SH-SY5Y (cell line): ENCODE measurements at regions not wholly inside any gene's neighbourhood (a gene's known extent, or its start where the extent isn't known, plus 50 kb on each side); places are given as distances from the start of the nearest gene placed in this dataset.

Source experiments
- GATA2 ChIP-seq: IDR thresholded peaks from 2 replicates; pipeline ENCODE4 v1.6.1; 2011; ENCODE audit warnings: mild to moderate bottlenecking, low read depth, low read length
- GATA3 ChIP-seq: IDR thresholded peaks from 2 replicates; pipeline ENCODE4 v1.6.1; 2011; ENCODE audit warnings: low read depth, mild to moderate bottlenecking, low read length, moderate library complexity

- TF ChIP-seq GATA2, result no peak
- TF ChIP-seq GATA3, result no peak
Observed at GRCh38 chr9:20023961-20024571, 235.2 kb upstream of the SLC24A2 start.
